DMS 273 (cell line): ENCODE measurements at regions not wholly inside any gene's neighbourhood (a gene's known extent, or its start where the extent isn't known, plus 50 kb on each side); places are given as distances from the start of the nearest gene placed in this dataset.
"Not testable (repeated sequence)": the region's sequence is repeated elsewhere in the genome, so short reads cannot be mapped to it uniquely, and the experiment has no call there.

ENCODE experiments used
- DNase-seq: peaks from one replicate; lab custom pipeline; 2025; ENCODE audit not compliant: unreplicated experiment; lab: John Stamatoyannopoulos, UW

DNA sequence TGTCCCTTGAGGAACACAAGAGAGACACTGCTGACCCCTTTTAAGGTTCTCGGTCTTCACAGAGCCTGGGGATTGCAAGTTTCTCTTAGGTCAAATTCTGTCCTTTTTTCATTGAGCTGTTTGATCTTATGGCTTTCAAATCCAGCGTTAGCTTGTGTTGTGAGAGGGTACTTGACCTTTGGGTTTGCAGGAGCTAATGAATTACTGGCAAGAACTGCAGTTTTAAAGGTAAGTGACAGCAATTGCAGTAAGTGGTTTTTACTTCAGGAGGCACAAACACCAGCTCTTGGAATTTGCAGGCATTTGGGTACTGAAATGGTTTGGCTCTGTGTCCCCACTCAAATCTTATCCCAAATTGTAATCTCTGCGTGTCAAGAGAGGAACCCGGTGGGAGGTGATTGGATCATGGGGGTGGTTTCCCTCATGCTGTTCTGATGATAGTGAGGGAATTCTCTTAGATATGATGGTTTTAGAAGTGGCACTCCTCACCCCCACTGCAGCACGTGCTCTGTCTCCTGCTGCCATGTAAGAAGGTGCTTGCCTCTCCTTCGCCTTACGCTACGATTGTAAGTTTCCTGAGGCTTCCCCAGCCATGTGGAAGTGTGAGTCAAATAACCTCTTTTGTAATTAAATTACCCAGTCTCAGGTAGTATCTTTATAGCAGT, 134.5 kb upstream of the LYPLAL1 start:
- no peak for DNase-seq

DNA sequence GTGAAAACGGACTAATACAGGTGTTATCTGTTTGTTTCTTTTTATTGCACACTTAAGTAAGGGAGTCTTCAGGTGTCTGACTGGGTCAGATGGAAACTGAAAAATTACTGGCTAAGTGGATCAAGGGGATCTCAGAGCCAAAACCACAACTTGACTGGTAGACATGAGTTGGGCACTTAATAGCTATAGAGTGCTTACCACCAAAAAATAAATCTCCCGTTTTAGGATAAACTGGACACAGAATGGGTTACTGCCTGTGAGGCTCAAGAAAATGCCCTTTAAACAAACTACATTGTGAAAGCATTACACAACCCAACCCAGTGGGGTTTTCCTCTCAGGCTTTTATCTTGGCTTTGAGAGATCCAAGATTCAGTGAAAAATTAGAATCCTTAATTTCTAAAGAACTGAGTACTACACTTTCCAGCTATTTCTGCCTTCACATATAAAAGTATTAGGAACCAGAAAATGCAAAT, 134.0 kb upstream of the LYPLAL1 start:
- DNase-seq = no peak

DNA sequence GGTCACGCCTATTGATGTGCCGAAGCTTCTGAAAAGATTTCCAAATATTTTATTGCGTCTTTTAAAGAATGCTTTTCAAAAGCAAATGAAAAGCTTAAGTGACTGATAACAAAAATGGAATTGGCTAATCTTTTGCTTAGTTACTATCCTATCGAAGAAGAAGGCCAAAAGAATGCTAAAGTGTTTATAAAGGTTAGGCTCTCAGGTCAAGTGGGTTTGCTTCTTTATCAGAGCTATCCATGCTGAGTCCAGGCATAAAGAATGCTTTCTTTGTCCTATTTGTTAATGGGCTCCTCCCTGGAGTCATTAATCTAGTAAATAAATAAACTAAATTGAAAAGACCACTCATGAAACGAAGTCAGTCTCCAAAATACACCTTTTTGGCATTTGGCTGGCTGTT, 133.4 kb upstream of the LYPLAL1 start:
- no peak for DNase-seq

- no peak for DNase-seq
Observed at GRCh38 chr1:219041141-219041540, 132.5 kb upstream of the LYPLAL1 start.

- DNase-seq = no peak
Observed at GRCh38 chr1:219041818-219042217, 131.9 kb upstream of the LYPLAL1 start.

DNA sequence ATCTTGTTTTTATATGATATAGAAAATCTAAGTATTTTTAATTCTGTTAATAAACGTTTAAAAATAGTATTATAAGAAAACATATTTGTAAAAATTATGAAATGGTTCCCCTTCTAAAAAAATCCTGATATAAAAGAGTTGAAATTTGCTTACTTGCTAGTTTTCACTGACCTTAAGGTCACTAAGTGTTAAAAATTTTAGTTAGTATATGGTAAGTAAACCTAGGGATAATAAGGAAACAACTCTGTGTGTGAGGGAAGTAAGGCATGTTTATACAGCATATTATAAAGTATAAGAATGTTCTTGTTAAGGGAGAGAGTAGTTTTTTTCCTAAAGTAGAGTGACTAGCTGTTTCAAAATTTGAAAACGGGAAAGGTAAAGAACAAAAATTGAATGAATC, 130.9 kb upstream of the LYPLAL1 start:
- no peak for DNase-seq

DNA sequence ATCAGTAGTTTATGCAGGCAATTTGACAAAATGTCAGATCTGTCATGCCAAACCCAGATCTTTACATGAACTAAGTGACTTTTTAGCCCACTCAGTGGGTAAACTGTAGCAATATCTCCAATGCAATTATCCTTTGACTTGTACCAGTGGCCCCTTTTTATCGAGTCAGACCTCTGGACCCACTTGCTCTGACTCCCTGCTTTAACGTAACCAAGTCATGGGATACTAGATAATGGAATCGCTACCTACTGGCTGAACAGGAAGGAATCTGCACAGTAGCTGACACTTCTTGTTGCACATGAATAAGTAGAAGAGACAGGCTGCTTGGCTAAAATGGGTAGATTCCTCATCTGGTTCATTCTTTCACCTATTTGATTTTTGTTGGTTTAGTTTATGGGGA, 128.4 kb upstream of the LYPLAL1 start:
- DNase-seq = no peak

GRCh38 chr1:219049501-219049900, 124.2 kb upstream of the LYPLAL1 start:
- no peak for DNase-seq

DNA sequence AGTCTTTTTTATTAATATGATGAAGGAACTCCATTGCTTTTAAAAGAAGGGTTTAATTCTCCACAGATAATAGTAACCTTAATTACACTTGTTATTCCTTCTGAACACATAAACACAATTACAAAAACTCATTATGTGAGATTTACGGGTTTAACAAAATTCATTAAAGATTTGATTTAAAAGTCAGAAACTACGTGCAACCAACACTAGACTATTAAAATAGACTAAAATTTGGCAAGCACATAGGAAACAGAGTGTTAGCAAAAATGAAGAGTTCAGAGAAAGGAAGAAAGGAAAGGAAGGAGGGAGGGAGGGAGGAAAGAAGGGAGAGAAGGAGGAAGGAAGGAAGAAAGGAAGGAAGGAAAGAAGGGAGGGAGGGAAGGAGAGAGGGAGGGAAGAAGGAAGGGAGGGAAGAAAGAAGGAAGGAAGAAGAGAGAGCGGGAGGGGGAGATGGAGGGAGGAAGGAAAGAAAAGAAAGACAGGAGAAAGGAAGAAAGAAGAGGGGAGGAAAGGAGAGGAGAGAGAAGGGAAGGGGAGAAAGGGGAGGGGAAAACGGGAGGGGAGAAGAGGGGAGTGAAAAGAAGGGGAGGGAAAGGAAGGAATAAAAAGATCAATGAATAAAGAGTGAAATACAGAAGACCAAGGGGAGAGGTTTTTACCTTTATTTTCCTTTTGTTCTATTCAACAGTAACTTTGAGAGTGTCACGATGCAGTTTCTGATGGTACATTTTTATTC, 123.4 kb upstream of the LYPLAL1 start:
- no peak for DNase-seq

DNA sequence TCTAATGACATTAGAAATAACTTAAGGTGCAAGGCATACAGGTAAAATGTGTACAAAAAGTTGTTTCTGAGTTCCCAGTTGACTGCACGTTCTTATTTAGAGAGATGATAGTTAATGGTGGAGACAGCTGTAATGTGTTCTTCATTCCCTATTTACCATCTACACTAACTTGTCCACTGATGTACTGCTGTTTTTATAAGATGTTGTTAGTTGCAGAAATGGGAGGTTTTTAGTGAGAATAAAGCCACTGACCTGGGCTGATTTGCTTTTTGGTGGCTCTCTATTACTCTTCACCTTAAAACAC, 122.9 kb upstream of the LYPLAL1 start:
- no peak for DNase-seq

- no peak for DNase-seq
Observed at GRCh38 chr1:219051547-219051946, 122.1 kb upstream of the LYPLAL1 start.

DNA sequence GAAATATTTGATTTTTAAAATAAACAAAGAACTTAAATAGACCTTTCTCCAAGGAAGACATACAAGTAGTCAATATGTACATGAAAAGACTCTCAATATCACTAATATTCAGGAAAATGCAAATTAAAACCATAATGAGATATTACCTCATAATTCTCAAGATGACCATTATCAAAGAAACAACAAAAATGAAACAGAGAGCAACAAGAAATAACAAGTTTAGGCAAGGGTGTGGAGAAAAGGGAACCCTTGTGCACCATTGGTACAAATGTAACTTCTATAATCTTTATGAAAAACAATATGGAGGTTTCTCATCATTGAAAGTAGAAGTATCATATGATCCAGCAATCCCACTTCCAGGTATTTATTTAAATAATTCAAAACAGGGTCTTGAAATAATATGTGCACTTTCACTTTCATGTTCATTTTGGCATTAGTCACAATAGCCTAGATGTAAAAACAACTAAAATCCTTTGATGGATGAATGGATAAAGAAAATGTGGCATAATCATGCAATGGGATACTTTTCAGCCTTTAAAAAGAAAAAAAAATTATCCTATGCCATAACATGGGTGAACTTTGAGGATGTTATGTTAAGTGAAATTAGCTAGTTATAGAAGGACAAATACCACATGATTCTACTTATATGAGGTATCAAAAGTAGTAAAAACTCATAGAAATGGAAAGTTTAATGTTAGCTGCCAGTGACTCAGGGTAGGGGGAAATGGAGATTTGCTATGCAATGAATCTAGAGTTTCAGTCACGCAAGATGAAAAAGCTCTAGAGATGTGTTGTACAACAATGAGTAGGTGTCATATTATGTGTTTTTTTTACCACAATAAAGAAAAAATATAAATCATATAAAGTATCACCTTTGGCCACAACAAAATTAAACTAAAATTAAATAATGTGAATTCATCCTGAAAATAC, 114.5 kb upstream of the LYPLAL1 start:
- DNase-seq = no peak

GRCh38 chr1:219060798-219061197, 112.9 kb upstream of the LYPLAL1 start:
- no peak for DNase-seq

DNA sequence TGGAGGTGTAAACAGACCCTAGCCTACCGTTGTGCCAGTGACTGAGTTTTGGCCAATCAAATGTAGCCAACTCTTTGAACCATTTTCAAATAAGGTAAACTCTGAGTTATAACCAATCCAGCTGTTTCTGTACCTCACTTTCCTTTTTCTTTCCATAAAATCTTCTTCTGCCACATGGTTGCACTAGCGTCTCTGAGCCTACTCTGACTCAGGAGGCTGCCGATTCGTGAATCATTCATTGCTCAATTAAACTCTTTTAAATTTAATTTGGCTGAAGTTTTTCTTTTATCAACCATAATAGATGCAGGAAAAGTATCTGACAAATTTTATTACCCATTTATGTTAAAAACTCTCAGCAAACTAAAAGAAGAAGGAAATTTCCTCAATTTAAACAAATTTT, 111.5 kb upstream of the LYPLAL1 start:
- DNase-seq = no peak

- DNase-seq = no peak
Observed at GRCh38 chr1:219066098-219066497, 107.6 kb upstream of the LYPLAL1 start.

DNA sequence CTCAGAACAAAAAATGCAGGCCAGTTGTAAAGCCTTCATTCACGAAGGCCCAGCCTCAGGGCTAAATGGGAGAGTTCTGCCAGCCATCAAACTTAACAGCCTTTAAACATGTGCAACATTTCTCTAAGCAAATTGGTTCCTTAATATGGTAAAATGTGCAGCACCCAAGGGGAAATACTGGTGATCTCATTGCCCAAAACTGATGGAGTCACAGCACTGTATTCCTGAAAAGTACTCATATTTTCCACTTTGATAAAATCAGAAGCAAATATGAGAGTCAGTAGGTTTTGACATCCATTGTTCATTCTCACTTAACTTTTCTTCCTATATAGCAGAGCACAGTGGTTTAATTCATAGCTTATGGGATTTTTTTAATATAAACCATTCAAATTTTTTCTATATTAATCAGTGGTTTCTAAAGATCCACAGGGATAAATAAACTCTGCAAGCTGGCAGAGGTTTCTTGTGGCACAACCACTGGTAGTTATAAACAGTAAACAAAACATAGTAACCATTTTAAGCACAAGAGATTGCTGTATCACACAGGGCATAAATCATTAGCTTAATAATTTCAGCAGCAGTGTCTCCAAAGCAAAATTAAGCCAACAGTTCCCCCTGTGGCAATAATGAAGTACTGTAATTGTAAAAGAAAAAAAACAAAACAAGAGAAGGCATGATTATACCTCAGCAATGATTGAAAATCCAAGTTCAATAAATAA, 106.9 kb upstream of the LYPLAL1 start:
- peak; percentile 66 for DNase-seq

DNA sequence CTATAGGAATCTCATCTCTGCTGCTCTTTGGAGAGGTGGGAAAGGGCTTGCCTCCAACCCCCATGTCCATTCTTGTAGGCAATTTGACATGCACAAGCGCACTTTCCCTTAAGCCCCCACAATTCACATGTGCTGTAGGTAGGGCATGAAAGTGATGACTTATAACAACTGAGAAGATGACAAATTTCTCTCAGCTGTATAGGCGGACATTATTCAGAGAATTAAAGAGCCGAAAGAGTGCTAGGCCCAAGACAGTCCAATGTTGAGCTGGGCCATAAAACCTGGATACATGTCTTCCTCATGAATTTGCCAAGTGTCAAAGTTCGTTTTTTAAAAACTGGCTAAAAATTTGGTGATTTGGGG, 106.3 kb upstream of the LYPLAL1 start:
- DNase-seq = no peak

DNA sequence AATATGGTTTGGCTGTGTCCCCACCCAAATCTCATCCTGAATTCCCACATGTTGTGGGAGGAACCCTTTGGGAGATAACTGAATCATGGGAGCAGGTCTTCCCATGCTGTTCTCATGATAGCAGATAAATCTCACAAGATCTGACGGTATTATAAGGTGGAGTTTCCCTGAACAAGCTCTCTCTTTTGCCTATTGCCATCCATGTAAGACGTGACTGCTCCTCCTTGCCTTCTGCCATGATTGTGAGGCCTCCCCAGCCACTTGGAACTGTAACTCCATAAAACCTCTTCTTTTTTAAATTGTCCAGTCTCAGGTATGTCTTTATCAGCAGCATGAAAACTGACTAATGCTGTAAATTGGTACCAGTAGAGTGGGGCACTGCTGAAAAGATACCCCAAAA, 103.3 kb upstream of the LYPLAL1 start:
- not testable (repeated sequence) for DNase-seq

DNA sequence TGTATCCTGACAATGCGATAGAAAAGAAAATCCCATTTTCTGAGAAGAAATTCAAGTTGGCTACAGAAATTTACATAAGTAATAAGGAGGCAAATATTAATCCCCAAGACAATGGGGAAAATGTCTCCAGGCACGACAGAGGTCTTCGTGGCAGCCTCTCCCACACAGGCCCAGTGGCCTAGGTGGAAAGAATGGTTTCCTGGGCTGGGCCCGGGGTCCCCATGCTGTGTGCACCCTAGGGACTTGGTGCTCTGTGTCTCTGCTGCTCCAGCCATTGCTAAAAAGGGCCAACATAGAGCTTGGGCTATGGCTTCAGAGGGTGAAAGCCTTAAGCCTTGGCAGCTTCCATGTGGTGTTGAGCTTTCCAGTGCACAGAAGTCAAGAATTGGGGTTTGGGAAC, 102.5 kb upstream of the LYPLAL1 start:
- DNase-seq = no peak

GRCh38 chr1:219072329-219072728, 101.3 kb upstream of the LYPLAL1 start:
- no peak for DNase-seq

- DNase-seq = no peak
Observed at GRCh38 chr1:219074084-219074728, 99.5 kb upstream of the LYPLAL1 start.
